ENCODE measurements at regions not wholly inside any gene's neighbourhood (a gene's known extent, or its start where the extent isn't known, plus 50 kb on each side); places are given as distances from the start of the nearest gene placed in this dataset.
A peak's percentile ranks its signal among the peaks of the same experiment; 100 is the strongest.
"Not testable (repeated sequence)": the region's sequence is repeated elsewhere in the genome, so short reads cannot be mapped to it uniquely, and the experiment has no call there.

DNA sequence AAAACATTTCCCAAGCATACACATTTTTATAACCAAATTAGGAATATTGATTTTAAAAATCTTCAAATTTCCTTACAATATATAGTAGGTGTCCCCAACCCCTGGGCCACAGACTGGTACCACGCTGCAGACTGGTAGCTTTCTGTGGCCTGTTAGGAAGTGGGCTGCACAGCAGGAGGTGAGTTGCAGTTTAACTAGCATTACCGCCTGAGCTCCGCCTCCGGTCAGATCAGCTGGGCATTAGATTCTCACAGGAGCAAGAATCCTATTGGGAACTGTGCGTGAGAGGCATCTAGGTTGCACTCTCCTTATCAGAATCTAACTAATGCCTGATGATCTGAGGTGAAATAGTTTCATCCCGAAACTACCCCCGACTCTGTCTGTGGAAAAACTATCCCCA is 62.1 kb downstream of the ZWINT start:
- DNase-seq (ENCODE audit: low read depth): no peak

DNA sequence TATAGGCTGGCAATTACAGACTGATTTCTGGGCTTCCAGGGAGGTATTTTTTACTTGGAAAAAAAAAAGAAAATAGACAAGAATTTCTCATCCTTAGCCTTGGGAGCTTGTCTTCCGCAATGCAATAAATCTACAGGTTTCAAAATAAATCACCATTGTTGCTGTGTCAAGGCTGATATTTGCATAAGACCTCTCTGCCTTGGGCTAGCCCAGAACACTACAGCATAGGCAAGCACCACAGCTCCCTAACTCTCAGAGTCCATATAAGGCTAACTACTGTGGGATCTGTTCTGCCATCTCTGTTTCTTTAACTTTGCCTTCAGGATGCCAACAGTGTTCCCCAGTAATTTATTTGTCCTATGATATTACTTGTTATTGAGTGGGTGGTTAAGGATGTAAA is 64.4 kb downstream of the ZWINT start:
- DNase-seq (ENCODE audit: low read depth): no peak

DNA sequence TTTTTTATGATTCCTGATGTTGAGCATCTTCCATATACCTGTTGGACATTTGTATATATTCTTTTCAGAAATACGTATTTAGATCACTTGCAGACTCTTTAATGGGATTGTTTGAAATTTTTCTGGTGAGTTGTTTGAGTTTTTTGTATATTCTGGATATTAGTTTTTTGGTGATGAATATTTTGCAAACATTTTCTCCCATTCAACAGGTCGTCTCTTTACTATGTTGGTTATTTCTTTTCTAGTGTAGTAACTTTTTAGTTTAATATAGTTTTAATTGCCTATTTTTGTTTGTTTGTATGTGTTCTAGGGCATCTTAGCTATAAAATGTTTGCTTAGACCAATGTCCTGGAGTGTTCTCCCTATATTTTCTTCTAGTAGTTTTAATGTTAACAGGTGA is 72.7 kb downstream of the ZWINT start:
- no peak for DNase-seq (ENCODE audit: low read depth)

DNA sequence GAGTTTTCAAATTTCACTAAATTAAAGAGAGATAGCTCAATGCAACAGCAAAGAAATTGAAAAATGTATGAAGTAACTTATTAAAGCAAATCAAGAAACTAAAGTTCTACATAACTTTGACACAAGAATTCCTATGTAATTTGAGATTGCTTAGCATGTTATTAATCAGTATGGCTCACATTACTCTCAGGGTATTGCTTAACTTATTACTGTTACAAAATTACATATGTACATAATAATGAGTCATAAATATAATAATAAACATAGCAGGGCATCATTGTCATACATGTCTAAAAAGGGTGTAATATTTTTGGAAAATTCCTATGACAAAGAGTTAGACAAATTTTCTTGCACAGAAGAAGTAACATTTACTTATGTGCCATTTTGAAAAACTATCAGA is 75.0 kb downstream of the ZWINT start:
- no peak for DNase-seq (ENCODE audit: low read depth)

DNA sequence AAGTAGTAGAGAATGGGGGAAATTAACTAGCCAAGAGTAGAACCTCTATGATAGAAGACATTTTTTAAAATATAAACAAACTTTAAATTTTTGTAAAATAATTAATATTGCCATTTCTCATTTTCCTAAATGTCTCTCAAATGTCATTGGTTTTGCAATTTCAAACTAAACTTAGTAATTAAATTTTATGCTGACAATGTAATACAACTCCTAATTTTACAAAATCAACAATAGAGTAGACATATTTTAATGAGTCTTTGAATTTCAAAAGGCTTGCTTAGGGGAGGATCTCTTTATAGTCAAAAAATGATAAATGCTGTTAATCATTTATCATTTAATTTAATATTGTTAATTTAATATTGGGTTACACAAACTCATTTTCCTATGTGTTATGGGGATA is 81.8 kb downstream of the ZWINT start:
- DNase-seq (ENCODE audit: low read depth): no peak

DNA sequence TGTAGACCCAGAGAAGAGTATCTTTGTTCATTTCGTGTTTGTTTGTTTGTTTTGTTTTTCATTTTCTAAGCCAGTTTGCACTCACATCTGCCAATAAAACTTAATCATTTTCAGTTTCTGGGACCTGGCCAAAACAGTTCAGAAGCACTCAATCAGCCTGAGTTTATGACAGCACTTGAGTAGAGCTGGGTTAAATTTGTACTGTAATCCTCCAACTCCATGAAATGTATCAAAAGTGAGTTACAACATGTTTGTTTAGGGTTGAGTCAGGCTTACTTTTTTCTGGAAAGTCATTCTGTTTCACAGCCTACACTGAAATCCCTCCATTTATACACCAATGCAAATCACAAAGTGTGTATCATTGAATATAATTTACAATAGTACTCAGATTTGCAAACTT is 91.9 kb downstream of the ZWINT start:
- DNase-seq (ENCODE audit: low read depth): peak; percentile 6

DNA sequence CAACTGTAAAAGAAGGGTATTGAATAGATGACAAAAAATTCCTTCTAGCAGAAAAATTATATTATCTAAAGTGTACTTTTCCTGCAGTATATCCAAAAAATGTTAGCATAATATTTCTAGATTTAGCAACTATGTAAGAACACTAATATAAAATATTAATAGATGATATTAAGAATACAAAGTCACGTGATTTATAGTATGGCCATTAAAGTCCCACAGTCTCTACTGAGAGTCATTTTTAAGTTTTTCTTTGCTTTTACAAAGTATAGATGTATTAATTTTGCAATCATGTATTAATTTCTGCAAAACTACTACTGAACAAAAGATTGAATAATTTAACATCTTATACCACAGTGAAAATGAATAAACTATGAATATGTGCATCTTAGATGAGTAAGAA is 94.9 kb downstream of the ZWINT start:
- no peak for DNase-seq (ENCODE audit: low read depth)

DNA sequence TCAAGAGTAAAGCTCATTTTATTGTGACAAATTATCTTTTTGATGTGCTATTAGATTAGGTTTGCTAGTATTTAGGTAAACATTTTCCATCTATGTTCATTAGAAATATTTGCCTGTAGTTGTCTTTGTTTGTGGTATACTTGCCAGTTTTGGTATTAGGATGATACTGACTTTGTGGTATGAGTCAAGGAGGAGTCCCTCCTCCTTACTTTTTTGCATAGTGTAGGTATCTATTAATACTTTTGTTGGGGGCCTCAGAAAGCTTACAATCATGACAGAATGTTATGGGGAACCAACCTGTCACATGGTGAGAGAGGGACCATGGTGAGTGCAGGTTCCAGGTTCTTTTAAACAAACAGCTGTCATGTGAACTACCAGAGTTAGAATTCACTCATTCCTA is 102.1 kb downstream of the ZWINT start:
- DNase-seq (ENCODE audit: low read depth): no peak

DNA sequence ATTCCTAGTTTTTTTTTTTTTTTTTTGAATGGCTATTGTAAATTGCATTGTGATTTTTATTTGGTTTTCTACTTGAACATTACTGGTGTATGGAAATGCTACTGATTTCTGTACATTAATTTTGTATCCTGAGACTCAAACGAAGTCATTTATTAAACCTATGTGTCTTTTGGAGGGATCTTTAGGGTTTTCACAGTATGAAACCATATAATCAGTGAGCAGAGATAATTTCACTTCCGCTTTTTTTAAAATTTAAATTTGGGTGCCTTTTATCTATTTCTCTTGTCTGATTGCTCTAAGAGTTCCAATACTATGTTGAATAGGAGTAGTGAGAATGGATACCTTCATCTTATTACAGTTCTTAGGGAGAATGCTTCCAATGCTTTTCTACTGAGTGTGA is 102.7 kb downstream of the ZWINT start:
- no peak for DNase-seq (ENCODE audit: low read depth)

DNA sequence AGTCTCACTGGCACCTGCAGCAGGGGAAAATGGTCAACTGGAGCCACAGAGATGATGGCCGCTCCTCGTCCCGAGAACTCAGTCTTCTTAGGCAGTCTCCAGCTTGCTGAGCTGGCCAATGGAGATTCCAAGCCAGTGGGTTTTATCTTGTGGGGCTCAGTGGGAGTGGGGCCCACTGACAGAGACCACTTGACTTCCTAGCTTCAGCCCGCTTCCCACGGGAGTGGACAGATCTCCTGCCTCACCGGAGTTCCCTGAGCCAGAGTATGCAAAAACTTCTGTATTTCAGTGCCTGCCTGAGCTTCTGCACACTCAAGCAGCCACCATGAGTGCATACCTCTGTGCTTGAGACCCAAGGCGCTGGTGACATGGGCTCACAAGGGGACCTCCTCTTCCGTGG is 105.8 kb downstream of the ZWINT start:
- no peak for DNase-seq (ENCODE audit: low read depth)

DNA sequence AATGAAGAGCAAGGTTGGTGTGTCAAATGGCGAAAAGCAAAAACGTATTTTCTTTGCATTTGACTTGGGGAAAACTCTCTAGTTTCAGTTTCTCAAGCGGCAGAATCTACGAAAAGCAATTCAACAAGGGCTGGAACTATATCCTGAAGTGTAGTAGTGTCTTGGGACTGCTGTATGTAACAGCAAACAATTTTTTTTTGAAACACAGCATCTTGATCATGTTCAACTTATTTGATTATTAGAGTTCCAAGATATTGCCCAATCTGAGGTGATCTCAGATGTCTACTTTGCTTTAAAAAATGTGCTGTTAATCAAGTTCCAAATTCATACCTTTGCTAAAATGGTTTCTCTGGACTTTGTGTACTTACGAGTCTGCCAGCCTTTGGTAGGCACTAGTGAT is 120.6 kb downstream of the ZWINT start:
- DNase-seq (ENCODE audit: low read depth): no peak

DNA sequence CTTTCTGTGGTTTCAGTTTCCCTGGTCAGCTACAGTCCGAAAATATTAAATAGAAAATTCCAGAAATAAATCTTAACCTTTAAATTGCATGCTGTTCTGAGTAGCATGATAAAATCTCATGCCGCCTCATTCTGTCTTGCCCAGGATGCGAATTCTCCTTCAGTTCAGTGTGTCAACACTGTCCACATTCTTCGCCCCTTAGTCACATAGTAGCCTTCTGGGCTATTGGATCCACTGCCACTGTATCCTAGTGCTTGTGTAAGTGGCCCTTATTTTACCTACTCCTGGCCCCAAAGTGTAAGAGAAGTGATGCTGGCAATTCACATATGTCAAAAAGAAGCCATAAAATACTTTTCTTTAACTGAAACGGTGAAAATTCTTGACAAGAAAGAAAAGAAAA is 129.6 kb downstream of the ZWINT start:
- no peak for DNase-seq (ENCODE audit: low read depth)

DNA sequence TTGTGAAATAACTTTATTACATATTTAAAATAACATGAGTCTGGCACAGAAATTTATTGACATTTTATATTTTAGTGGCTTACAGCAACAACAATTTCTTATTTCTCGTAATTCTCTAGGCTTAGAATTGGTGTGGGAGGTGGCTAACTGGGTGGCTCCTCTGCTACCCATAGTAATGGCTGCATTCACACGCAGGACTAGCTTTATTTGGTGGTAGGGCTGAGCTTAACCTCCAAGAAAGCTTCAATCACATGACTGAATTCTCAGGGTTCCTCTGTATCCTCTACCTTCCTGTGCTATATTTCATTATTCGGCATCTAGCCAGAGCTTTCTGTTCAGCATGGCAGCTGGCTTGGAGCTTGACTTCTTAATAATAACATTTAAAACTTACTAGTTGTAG is 138.8 kb downstream of the ZWINT start:
- no peak for DNase-seq (ENCODE audit: low read depth)

DNA sequence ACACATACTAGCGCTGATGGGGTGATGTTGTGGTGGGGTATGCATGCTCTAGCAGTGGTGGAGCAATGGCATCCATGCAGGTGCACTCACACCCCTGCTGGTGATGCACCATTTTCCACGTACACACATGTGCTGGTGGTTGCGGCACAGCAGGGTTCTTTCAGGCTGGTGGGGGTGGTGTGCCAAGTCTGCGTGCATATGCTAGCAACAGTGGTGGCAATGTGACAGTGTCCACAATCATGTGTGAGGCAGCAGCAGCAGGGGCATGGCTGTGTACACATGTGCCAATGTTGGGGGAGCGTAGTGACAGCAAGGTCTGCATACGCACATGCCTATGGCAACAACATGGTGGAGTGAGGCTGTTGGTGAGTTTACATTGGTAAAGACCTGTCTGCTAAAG is 148.1 kb downstream of the ZWINT start:
- no peak for DNase-seq (ENCODE audit: low read depth)

DNA sequence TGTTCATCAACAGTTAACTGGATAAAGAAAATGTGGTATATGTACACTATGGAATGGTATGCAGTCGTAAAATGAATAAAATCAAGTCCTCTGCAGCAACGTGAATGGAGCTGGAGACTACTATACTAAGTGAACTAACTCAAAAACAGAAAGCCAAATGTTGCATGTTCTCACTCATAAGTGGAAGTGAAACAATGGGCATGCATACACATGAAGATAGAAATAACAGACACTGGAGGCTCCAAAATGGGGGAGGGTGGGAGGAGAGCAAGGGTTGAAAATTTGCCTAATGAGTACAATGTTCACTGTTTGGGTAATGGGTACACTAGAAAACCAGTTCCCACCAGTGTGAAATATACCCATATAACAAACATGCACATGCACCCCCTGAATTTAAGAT is 179.5 kb downstream of the ZWINT start:
- no peak for DNase-seq (ENCODE audit: low read depth)

DNA sequence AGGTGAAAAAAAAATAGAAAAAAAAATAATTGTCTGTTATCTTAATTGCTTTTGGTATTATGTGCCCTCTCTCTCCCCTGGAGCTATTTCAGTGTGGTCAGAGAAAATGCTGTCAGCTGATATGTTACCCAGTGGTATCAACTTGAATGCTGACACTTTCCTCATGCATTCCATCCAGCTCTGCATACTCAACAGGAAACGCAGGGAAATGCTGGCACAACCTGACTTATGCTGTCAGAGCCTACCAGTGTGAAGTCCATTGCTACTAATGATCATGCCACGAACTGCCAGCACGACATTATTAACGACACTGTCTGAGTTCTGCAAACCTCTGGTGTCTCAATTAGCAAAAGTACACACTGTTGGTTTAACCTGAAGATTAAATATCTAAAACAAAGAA is 182.8 kb downstream of the ZWINT start:
- DNase-seq (ENCODE audit: low read depth): peak; percentile 0

DNA sequence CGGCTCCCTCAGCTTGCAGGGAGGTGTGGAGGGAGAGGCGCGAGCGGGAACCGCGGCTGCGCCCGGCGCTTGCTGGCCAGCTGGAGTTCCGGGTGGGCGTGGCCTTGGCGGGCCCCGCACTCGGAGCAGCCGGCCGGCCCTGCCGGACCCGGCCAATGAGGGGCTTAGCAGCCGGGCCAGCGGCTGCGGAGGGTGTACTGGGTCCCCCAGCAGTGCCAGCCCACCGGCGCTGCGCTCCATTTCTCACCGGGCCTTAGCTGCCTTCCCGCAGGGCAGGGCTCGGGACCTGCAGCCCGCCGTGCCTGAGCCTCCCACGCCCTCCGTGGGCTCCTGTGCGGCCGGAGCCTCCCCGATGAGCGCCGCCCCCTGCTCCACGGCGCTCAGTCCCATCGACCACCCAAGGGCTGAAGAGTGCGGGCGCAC is 206.0 kb downstream of the ZWINT start:
- DNase-seq (ENCODE audit: low read depth): not testable (repeated sequence)

DNA sequence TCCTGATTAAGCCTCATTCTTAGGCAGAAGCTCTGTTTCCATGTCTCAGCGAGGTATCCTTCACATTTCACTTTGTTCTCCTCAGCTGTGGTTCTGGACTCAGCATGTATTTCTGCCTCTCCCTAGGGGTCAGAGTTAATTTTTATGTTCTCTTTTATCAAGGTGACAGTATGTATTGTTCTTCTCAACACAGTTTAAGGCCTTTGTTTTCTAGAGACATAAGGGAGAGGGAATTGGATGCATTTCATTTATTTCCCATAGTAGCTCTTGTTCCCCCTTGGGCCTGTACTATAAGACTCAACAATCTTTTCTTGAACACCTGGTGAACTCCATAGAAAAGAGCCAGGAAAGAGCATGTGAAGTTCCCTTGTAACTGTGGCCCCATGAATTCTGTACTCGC is 214.3 kb downstream of the ZWINT start:
- DNase-seq (ENCODE audit: low read depth): no peak

DNA sequence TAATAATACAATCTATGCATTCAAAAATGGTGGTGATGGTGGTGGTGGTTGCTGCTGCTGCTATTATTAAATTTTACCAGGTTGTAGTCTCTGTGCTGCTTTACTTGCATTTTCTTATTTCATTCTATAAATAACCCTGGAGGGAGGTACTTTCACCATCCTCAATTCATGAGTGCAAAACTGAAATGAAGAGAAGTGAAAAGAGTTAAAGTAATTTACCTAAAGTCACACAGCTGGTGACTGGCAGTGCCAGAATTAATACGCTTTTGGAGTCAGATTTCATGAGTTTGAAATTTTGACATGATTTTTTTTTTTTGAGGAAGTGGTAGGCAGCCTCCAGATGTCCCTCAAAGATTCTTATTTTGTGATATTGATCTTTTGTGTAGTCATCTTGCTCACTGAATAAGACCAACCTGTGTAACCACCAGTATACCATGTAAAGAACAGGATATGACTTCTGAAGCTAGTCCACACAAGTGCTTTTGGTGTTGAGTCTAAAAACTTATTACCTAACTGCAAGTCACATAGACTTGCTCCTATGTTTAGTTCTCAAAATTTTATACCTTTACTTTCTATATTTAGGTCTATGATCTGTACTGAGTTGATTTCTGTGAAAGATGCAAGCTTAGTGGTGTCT is 218.8 kb downstream of the ZWINT start:
- no peak for DNase-seq (ENCODE audit: low read depth)

DNA sequence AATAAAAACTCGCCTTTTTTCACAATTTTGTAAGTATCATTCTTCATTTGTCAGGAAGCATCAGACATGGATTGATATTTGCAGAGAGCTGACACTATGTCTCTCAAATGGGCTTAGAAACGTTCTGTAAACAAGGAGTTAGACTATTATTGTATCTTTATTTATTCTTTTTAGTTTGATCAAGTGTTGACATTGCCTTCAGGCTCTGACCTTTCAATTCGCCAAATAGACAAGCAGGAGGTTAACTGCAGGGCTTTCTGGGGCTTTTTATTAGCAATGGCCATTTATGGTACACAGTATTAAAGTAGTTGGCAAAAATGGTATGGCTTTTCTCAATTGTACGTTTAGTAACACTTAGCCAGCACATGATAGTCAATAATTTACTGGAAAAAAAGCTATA is 221.7 kb downstream of the ZWINT start:
- no peak for DNase-seq (ENCODE audit: low read depth)

DNA sequence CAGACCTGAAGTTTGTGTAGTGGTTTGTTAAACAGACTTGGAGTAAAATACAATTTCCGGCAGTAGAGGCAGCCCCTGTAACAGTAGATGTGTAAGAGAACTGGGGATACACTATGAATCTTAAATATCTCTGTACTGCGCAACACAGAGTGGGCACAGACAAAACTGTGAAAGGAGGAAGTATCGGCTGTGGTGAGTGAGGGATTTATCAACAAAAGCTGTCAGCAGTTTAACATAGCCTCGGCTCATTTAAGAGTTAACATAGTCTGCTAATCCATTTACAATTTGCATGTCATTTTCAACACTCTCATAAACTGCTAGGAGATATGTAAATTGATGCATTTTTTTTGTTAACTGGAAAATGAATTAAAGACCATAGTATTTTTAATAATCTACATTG is 225.2 kb downstream of the ZWINT start:
- no peak for DNase-seq (ENCODE audit: low read depth)

DNA sequence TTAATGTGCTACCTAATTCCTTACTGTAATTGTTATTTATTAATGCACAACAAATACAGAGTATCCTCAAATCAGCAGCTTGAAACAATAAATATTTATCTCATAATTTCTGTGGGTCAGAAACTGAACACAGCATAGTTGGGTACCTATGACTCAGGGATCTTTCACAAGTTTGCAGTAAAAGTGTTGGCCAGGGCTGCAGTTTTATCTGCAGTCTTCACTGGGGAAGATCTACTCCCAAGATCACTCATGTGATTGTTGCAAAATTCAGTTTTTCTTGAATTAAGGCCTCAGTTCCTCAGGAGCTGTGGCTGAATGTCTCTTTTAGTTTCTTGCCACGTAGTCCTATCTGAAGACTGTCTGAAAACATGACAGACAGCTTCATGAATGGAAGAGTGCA is 237.8 kb downstream of the ZWINT start:
- DNase-seq (ENCODE audit: low read depth): peak; percentile 43

DNA sequence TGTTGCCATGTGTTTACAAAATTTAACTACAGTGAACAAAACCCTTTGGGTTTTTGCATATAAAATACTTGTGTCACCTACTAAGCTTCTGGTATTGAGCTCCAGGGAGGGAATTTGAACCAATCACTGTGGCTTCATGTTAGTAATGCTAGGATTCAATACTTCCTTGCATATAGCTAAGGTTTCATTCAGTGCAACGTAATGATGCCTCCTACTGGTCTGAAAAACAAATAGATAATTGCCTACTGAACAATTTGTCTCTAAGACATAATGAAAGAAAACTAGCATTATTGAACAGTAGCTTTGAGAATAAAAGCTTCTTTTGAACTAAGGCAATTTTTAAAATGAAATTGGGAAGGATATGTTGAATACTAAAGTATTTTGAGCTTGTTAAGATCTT is 244.4 kb downstream of the ZWINT start:
- DNase-seq (ENCODE audit: low read depth): no peak

DNA sequence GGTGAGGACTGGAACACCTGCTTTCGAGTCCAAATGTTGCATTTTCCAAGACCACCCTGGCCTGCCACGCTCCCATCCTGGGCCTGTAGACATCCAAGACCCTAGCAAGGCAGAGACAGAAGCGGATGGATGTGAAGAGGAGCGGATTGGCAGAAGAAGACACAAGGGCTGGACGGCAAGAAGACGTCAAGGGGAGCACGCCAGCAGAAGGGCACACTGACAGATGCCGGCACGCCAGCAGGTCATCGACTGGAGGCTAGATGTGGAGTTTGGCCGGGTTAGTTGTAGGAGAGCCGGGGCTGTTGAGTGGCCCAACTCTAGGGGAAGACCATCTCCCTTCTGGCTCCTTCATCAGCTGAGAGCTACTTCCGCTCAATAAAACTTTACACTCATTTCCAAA is 251.6 kb downstream of the ZWINT start:
- DNase-seq (ENCODE audit: low read depth): no peak

DNA sequence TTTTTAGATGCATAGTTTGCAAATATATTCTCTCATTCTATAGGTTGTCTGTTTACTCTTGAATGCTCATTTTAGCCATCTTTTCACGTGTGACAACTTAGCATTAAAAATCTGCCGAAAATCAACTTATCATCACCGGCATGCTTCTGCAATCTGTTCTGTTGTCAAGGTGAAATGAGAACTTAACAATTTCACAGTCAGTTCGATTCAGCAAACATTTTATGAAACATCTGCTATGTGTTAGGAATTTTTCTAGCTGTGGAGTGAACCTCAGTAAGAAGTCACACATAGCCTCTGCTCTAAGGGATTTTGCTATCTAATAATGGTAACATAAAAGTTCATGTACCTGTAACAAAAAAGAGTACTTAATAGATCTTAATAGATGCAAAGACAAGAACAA is 256.1 kb downstream of the ZWINT start:
- DNase-seq (ENCODE audit: low read depth): no peak
